ENCODE measurements at regions not wholly inside any gene's neighbourhood (a gene's known extent, or its start where the extent isn't known, plus 50 kb on each side); places are given as distances from the start of the nearest gene placed in this dataset.

- DNase-seq (ENCODE audit: low spot score) (no peak), ATAC-seq (ENCODE audit: low read depth) (no peak)
- Histone ChIP-seq H3K36me3 (ENCODE audit: low read depth) (no peaks in the 10 kb centered on the region), H3K9me3 (ENCODE audit: severe bottlenecking) (no peaks in the 10 kb centered on the region), H3K27ac (ENCODE audit: poor library complexity, severe bottlenecking) (no peak overlapping the region), H3K4me1 (ENCODE audit: insufficient read depth, poor library complexity, severe bottlenecking) (no peaks in the 10 kb centered on the region), H3K4me3 (ENCODE audit: severe bottlenecking) (no peak overlapping the region), H3K27me3 (ENCODE audit: insufficient read depth, poor library complexity, severe bottlenecking) (no peaks in the 10 kb centered on the region)
- no peak for TF ChIP-seq CTCF (IDR thresholded peaks at IDR 0.05; ENCODE audit: poor library complexity, severe bottlenecking)
Observed at GRCh38 chr5:130995254-130995515, 169.9 kb downstream of the HINT1 start.

- Histone ChIP-seq H3K4me1 (ENCODE audit: insufficient read depth, poor library complexity, severe bottlenecking) (no peaks in the 10 kb centered on the region), H3K36me3 (ENCODE audit: low read depth) (no peaks in the 10 kb centered on the region), H3K27me3 (ENCODE audit: insufficient read depth, poor library complexity, severe bottlenecking) (no peaks in the 10 kb centered on the region), H3K4me3 (ENCODE audit: severe bottlenecking) (no peak overlapping the region), H3K9me3 (ENCODE audit: severe bottlenecking) (no peaks in the 10 kb centered on the region), H3K27ac (ENCODE audit: poor library complexity, severe bottlenecking) (no peak overlapping the region)
- TF ChIP-seq CTCF (IDR thresholded peaks at IDR 0.05; ENCODE audit: poor library complexity, severe bottlenecking): no peak
- ATAC-seq (ENCODE audit: low read depth) (no peak), DNase-seq (ENCODE audit: low spot score) (no peak)
Observed at GRCh38 chr5:130994496-130995253, 170.4 kb downstream of the HINT1 start.

- TF ChIP-seq CTCF (IDR thresholded peaks at IDR 0.05; ENCODE audit: poor library complexity, severe bottlenecking): no peak
- no peaks in the 10 kb centered on the region for H3K36me3 ChIP-seq (ENCODE audit: low read depth)
- no peaks in the 10 kb centered on the region for H3K9me3 ChIP-seq (ENCODE audit: severe bottlenecking)
- ATAC-seq (ENCODE audit: low read depth): no peak
- H3K27me3 ChIP-seq (ENCODE audit: insufficient read depth, poor library complexity, severe bottlenecking): no peaks in the 10 kb centered on the region
- no peak overlapping the region for H3K4me3 ChIP-seq (ENCODE audit: severe bottlenecking)
- DNase-seq (ENCODE audit: low spot score): no peak
- no peak overlapping the region for H3K27ac ChIP-seq (ENCODE audit: poor library complexity, severe bottlenecking)
- H3K4me1 ChIP-seq (ENCODE audit: insufficient read depth, poor library complexity, severe bottlenecking): no peaks in the 10 kb centered on the region
Observed at GRCh38 chr5:130992621-130993020, 172.4 kb downstream of the HINT1 start.

- H3K9me3 ChIP-seq (ENCODE audit: severe bottlenecking): no peaks in the 10 kb centered on the region
- H3K27me3 ChIP-seq (ENCODE audit: insufficient read depth, poor library complexity, severe bottlenecking): no peaks in the 10 kb centered on the region
- no peak for TF ChIP-seq CTCF (IDR thresholded peaks at IDR 0.05; ENCODE audit: poor library complexity, severe bottlenecking)
- DNase-seq (ENCODE audit: low spot score): no peak
- no peaks in the 10 kb centered on the region for H3K4me1 ChIP-seq (ENCODE audit: insufficient read depth, poor library complexity, severe bottlenecking)
- H3K36me3 ChIP-seq (ENCODE audit: low read depth): no peaks in the 10 kb centered on the region
- ATAC-seq (ENCODE audit: low read depth): peak; percentile 40; the same call in 1 of the 3 replicates
- no peak overlapping the region for H3K4me3 ChIP-seq (ENCODE audit: severe bottlenecking)
- H3K27ac ChIP-seq (ENCODE audit: poor library complexity, severe bottlenecking): no peak overlapping the region
Observed at GRCh38 chr5:130992095-130992494, 173.0 kb downstream of the HINT1 start.

- ATAC-seq (ENCODE audit: low read depth): no peak
Observed at GRCh38 chr5:130985776-130986175, 179.3 kb downstream of the HINT1 start.

More at GRCh38 chr5:130985776-130986175, 179.3 kb downstream of the HINT1 start:
- Histone ChIP-seq H3K36me3 (ENCODE audit: low read depth) (no peaks in the 10 kb centered on the region), H3K27me3 (ENCODE audit: insufficient read depth, poor library complexity, severe bottlenecking) (no peaks in the 10 kb centered on the region), H3K27ac (ENCODE audit: poor library complexity, severe bottlenecking) (no peak overlapping the region), H3K4me1 (ENCODE audit: insufficient read depth, poor library complexity, severe bottlenecking) (no peaks in the 10 kb centered on the region), H3K4me3 (ENCODE audit: severe bottlenecking) (no peak overlapping the region), H3K9me3 (ENCODE audit: severe bottlenecking) (no peaks in the 10 kb centered on the region)
- no peak for DNase-seq (ENCODE audit: low spot score)
- no peak for TF ChIP-seq CTCF (IDR thresholded peaks at IDR 0.05; ENCODE audit: poor library complexity, severe bottlenecking)
